WTC11 (cell line): ENCODE measurements at regions not wholly inside any gene's neighbourhood (a gene's known extent, or its start where the extent isn't known, plus 50 kb on each side); places are given as distances from the start of the nearest gene placed in this dataset.

Experiments
- CTCF ChIP-seq: fragments of 200-600 bp; IDR thresholded peaks from 2 replicates; pipeline ENCODE4 v1.8.0; 2022; ENCODE audit warnings: antibody characterized with exemption
- HMGXB4 ChIP-seq: sonication (generic); formaldehyde crosslinking; IDR thresholded peaks from 2 replicates; pipeline ENCODE4 v1.8.1; 2023; ENCODE audit warnings: mild to moderate bottlenecking, moderate library complexity, missing genetic modification reagents
- IRF2 ChIP-seq: sonication (generic); formaldehyde crosslinking; IDR thresholded peaks from 2 replicates; pipeline ENCODE4 v1.8.0; 2022; ENCODE audit warnings: low read depth, missing genetic modification reagents, borderline replicate concordance
- JUN ChIP-seq: sonication (generic); formaldehyde crosslinking; IDR thresholded peaks from 2 replicates; pipeline ENCODE4 v1.8.0; 2023; ENCODE audit warnings: mild to moderate bottlenecking, missing genetic modification reagents
- MAX ChIP-seq: sonication (generic); formaldehyde crosslinking; IDR thresholded peaks from 2 replicates; pipeline ENCODE4 v1.8.0; 2022; ENCODE audit warnings: mild to moderate bottlenecking, missing genetic modification reagents
- MXD4 ChIP-seq: fragments of 250-450 bp; sonication (Bioruptor Pico); IDR thresholded peaks from 2 replicates; pipeline ENCODE4 v1.8.0; 2021; ENCODE audit warnings: mild to moderate bottlenecking, moderate library complexity, borderline replicate concordance
- SMAD4 ChIP-seq: sonication (generic); formaldehyde crosslinking; IDR thresholded peaks from 2 replicates; pipeline ENCODE4 v1.8.0; 2022; ENCODE audit warnings: mild to moderate bottlenecking, missing genetic modification reagents
- USF2 ChIP-seq: sonication (generic); formaldehyde crosslinking; IDR thresholded peaks from 2 replicates; pipeline ENCODE4 v1.8.1; 2023; ENCODE audit warnings: mild to moderate bottlenecking, missing genetic modification reagents, moderate library complexity

- TF ChIP-seq JUN (CRISPR knock-in tag) (no peak), MXD4 (CRISPR knock-in tag) (no peak), SMAD4 (CRISPR knock-in tag) (no peak), MAX (CRISPR knock-in tag) (no peak), CTCF (no peak), IRF2 (CRISPR knock-in tag) (no peak), USF2 (CRISPR knock-in tag) (no peak), HMGXB4 (CRISPR knock-in tag) (no peak)
These were observed 129.7 kb downstream of the QRSL1 start for GRCh38 chr6:106759112-106759511.
